ENCODE measurements at regions not wholly inside any gene's neighbourhood (a gene's known extent, or its start where the extent isn't known, plus 50 kb on each side); places are given as distances from the start of the nearest gene placed in this dataset.

GRCh38 chr11:35892166-35892565, 51.7 kb upstream of the LDLRAD3 start:
- H3K9ac ChIP-seq (ENCODE audit: low read depth in 2 of 2, low read length in 2 of 2): no peak overlapping the region
- H3K27ac ChIP-seq: no peak overlapping the region
- H3K36me3 ChIP-seq: no peaks in the 10 kb centered on the region
- H3K4me3 ChIP-seq: no peak overlapping the region
- no peak for DNase-seq
- no peaks in the 10 kb centered on the region for H3K9me3 ChIP-seq
- TF ChIP-seq CTCF (IDR thresholded peaks at IDR 0.05): no peak
- intact Hi-C loops (cut with DNase I): no loop called here
- H3K4me1 ChIP-seq: no peaks in the 10 kb centered on the region
- H3K27me3 ChIP-seq: no peaks in the 10 kb centered on the region

- H3K4me3 ChIP-seq: no peak overlapping the region
- no peaks in the 10 kb centered on the region for H3K9me3 ChIP-seq
- H3K36me3 ChIP-seq: no peaks in the 10 kb centered on the region
- no peak overlapping the region for H3K27ac ChIP-seq
- no peak for TF ChIP-seq CTCF (IDR thresholded peaks at IDR 0.05)
- no peaks in the 10 kb centered on the region for H3K4me1 ChIP-seq
- no peaks in the 10 kb centered on the region for H3K27me3 ChIP-seq
- no peak overlapping the region for H3K9ac ChIP-seq (ENCODE audit: low read depth in 2 of 2, low read length in 2 of 2)
- intact Hi-C loops (cut with DNase I): no loop called here
- peak; percentile 35 for DNase-seq
Measured at GRCh38 chr11:35893796-35894475, 49.9 kb upstream of the LDLRAD3 start.
